HEK293 (cell line): ENCODE measurements at regions not wholly inside any gene's neighbourhood (a gene's known extent, or its start where the extent isn't known, plus 50 kb on each side); places are given as distances from the start of the nearest gene placed in this dataset.

Experiments
- CTCF ChIP-seq: fragments of 450-650 bp; formaldehyde crosslinking; IDR thresholded peaks from 2 replicates; pipeline ENCODE4 v1.5.1; 2016; ENCODE audit warnings: missing biosample characterization, missing genetic modification characterization
- MYNN ChIP-seq: fragments of 450-650 bp; formaldehyde crosslinking; IDR thresholded peaks from 2 replicates; pipeline ENCODE4 v1.5.1; 2016; ENCODE audit warnings: missing biosample characterization, missing genetic modification characterization, borderline replicate concordance
- ZBTB1 ChIP-seq: fragments of 450-650 bp; formaldehyde crosslinking; IDR thresholded peaks from 2 replicates; pipeline ENCODE4 v1.5.1; 2016; ENCODE audit warnings: missing biosample characterization, missing genetic modification characterization
- ZEB2 ChIP-seq: fragments of 450-650 bp; formaldehyde crosslinking; IDR thresholded peaks from 2 replicates; pipeline ENCODE4 v1.5.1; 2016; ENCODE audit warnings: missing biosample characterization, missing genetic modification characterization
- ZNF19 ChIP-seq: fragments of 450-650 bp; formaldehyde crosslinking; IDR thresholded peaks from 2 replicates; pipeline ENCODE4; 2016; ENCODE audit warnings: missing biosample characterization, missing genetic modification characterization, low read depth
- TF ChIP-seq, protein P1 (sequence below): fragments of 450-650 bp; formaldehyde crosslinking; IDR thresholded peaks from 2 replicates; pipeline ENCODE4 v1.5.1; 2016; ENCODE audit warnings: missing biosample characterization, missing genetic modification characterization
- TF ChIP-seq, protein P2 (sequence below): fragments of 450-650 bp; formaldehyde crosslinking; IDR thresholded peaks from 2 replicates; pipeline ENCODE4 v1.5.1; 2016; ENCODE audit warnings: missing biosample characterization, missing genetic modification characterization, low read depth
- TF ChIP-seq, protein P3 (sequence below): fragments of 450-650 bp; formaldehyde crosslinking; IDR thresholded peaks from 2 replicates; pipeline ENCODE4 v1.5.1; 2016; ENCODE audit warnings: missing biosample characterization, missing genetic modification characterization

- TF ChIP-seq, protein P1, sequence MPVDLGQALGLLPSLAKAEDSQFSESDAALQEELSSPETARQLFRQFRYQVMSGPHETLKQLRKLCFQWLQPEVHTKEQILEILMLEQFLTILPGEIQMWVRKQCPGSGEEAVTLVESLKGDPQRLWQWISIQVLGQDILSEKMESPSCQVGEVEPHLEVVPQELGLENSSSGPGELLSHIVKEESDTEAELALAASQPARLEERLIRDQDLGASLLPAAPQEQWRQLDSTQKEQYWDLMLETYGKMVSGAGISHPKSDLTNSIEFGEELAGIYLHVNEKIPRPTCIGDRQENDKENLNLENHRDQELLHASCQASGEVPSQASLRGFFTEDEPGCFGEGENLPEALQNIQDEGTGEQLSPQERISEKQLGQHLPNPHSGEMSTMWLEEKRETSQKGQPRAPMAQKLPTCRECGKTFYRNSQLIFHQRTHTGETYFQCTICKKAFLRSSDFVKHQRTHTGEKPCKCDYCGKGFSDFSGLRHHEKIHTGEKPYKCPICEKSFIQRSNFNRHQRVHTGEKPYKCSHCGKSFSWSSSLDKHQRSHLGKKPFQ (tag by site-specific recombination) = no peak
- TF ChIP-seq CTCF (tag by site-specific recombination) = no peak
- TF ChIP-seq MYNN = no peak
- TF ChIP-seq ZBTB1 (tag by site-specific recombination) = no peak
- TF ChIP-seq ZEB2 (tag by site-specific recombination) = no peak
- TF ChIP-seq, protein P2, sequence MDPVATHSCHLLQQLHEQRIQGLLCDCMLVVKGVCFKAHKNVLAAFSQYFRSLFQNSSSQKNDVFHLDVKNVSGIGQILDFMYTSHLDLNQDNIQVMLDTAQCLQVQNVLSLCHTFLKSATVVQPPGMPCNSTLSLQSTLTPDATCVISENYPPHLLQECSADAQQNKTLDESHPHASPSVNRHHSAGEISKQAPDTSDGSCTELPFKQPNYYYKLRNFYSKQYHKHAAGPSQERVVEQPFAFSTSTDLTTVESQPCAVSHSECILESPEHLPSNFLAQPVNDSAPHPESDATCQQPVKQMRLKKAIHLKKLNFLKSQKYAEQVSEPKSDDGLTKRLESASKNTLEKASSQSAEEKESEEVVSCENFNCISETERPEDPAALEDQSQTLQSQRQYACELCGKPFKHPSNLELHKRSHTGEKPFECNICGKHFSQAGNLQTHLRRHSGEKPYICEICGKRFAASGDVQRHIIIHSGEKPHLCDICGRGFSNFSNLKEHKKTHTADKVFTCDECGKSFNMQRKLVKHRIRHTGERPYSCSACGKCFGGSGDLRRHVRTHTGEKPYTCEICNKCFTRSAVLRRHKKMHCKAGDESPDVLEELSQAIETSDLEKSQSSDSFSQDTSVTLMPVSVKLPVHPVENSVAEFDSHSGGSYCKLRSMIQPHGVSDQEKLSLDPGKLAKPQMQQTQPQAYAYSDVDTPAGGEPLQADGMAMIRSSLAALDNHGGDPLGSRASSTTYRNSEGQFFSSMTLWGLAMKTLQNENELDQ (tag by site-specific recombination) = no peak
- TF ChIP-seq, protein P3, sequence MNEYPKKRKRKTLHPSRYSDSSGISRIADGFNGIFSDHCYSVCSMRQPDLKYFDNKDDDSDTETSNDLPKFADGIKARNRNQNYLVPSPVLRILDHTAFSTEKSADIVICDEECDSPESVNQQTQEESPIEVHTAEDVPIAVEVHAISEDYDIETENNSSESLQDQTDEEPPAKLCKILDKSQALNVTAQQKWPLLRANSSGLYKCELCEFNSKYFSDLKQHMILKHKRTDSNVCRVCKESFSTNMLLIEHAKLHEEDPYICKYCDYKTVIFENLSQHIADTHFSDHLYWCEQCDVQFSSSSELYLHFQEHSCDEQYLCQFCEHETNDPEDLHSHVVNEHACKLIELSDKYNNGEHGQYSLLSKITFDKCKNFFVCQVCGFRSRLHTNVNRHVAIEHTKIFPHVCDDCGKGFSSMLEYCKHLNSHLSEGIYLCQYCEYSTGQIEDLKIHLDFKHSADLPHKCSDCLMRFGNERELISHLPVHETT (tag by site-specific recombination) = no peak
- TF ChIP-seq ZNF19 (tag by site-specific recombination) = no peak
Observed at GRCh38 chr2:236365258-236366048, 101.2 kb upstream of the ASB18 start.
